HS-27A (cell line): ENCODE measurements at regions not wholly inside any gene's neighbourhood (a gene's known extent, or its start where the extent isn't known, plus 50 kb on each side); places are given as distances from the start of the nearest gene placed in this dataset.
"Not testable (repeated sequence)": the region's sequence is repeated elsewhere in the genome, so short reads cannot be mapped to it uniquely, and the experiment has no call there.

Source experiments
- DNase-seq: peaks from one replicate; pipeline ENCODE4 v3.0.0-alpha.2; 2012; ENCODE audit warnings: low read depth, missing footprints

- not testable (repeated sequence) for DNase-seq
Observed at GRCh38 chr15:75792236-75792635, 51.0 kb upstream of the UBE2Q2 start.

GRCh38 chr15:75791337-75791713, 51.9 kb upstream of the UBE2Q2 start:
- no peak for DNase-seq

GRCh38 chr15:75790631-75791336, 52.5 kb upstream of the UBE2Q2 start:
- no peak for DNase-seq

GRCh38 chr15:75786575-75786947, 56.7 kb upstream of the UBE2Q2 start:
- no peak for DNase-seq

GRCh38 chr15:75785771-75786574, 57.3 kb upstream of the UBE2Q2 start:
- DNase-seq = no peak

GRCh38 chr15:75784511-75785480, 58.5 kb upstream of the UBE2Q2 start:
- DNase-seq = not testable (repeated sequence)

- not testable (repeated sequence) for DNase-seq
Observed at GRCh38 chr15:75783566-75783965, 59.7 kb upstream of the UBE2Q2 start.

GRCh38 chr15:75782926-75783325, 60.3 kb upstream of the UBE2Q2 start:
- no peak for DNase-seq

- not testable (repeated sequence) for DNase-seq
Observed at GRCh38 chr15:75780995-75781394, 62.3 kb upstream of the UBE2Q2 start.

GRCh38 chr15:75779504-75779903, 63.7 kb upstream of the UBE2Q2 start:
- DNase-seq = no peak

- not testable (repeated sequence) for DNase-seq
Observed at GRCh38 chr15:75776871-75777610, 64.4 kb upstream of the CSPG4 start.

- DNase-seq = peak; percentile 59
Observed at GRCh38 chr15:75776065-75776423, 63.4 kb upstream of the CSPG4 start.

- DNase-seq = no peak
Observed at GRCh38 chr15:75775296-75776064, 62.8 kb upstream of the CSPG4 start.

- not testable (repeated sequence) for DNase-seq
Observed at GRCh38 chr15:75773974-75774373, 61.3 kb upstream of the CSPG4 start.

- DNase-seq = not testable (repeated sequence)
Observed at GRCh38 chr15:75771054-75771453, 58.4 kb upstream of the CSPG4 start.

- DNase-seq = no peak
Observed at GRCh38 chr15:75770131-75770530, 57.5 kb upstream of the CSPG4 start.

- DNase-seq = not testable (repeated sequence)
Observed at GRCh38 chr15:75768526-75768925, 55.9 kb upstream of the CSPG4 start.

- DNase-seq = not testable (repeated sequence)
Observed at GRCh38 chr15:75765551-75766305, 53.1 kb upstream of the CSPG4 start.

GRCh38 chr15:75764845-75765550, 52.4 kb upstream of the CSPG4 start:
- not testable (repeated sequence) for DNase-seq
